ENCODE measurements at regions not wholly inside any gene's neighbourhood (a gene's known extent, or its start where the extent isn't known, plus 50 kb on each side); places are given as distances from the start of the nearest gene placed in this dataset.

DNA sequence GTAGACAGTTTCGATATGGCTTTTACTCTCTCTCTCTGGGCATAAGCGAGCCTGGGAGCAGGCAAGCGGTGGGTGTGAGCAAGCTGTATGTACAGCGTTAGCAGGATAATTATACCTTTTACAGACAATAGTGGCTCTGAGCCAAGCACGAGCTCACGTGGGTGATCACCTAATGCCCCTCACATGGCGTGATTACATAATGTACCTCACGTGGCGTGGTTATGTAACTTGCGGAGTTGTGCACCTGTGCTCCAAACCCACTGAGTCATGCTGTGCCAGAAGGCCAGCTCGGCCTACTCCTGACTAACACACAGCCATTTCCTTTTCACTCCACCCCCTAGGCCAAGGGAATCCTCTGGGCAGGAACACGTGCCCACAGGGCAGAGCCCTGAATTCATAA is 797.2 kb downstream of the EFNA5 start:
- H3K36me3 ChIP-seq = no peaks in the 10 kb centered on the region
- peak in 1 of 2 donors; percentile 21 for DNase-seq
- peaks cover 0 to 5% (median 0%) of the 10 kb centered on the region in 4 donors for H3K9me3 ChIP-seq
- no peak overlapping the region for H3K27ac ChIP-seq
- intact Hi-C loops (cut with DNase I; ENCODE audit: low total_unique reads) = no loop called here
- 70 to 84% (median 80%) methylated on average over 11 to 12 of the region's 12 CpGs for WGBS, 5 donors
- no peaks in the 10 kb centered on the region for H3K27me3 ChIP-seq
- TF ChIP-seq EP300 (IDR thresholded peaks at IDR 0.05) (no peak), POLR2A (IDR thresholded peaks at IDR 0.05) (no peak), POLR2AphosphoS5 (IDR thresholded peaks at IDR 0.05) (no peak)
- TF ChIP-seq, protein P1, sequence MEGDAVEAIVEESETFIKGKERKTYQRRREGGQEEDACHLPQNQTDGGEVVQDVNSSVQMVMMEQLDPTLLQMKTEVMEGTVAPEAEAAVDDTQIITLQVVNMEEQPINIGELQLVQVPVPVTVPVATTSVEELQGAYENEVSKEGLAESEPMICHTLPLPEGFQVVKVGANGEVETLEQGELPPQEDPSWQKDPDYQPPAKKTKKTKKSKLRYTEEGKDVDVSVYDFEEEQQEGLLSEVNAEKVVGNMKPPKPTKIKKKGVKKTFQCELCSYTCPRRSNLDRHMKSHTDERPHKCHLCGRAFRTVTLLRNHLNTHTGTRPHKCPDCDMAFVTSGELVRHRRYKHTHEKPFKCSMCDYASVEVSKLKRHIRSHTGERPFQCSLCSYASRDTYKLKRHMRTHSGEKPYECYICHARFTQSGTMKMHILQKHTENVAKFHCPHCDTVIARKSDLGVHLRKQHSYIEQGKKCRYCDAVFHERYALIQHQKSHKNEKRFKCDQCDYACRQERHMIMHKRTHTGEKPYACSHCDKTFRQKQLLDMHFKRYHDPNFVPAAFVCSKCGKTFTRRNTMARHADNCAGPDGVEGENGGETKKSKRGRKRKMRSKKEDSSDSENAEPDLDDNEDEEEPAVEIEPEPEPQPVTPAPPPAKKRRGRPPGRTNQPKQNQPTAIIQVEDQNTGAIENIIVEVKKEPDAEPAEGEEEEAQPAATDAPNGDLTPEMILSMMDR (IDR thresholded peaks at IDR 0.05) = no peak
- no peaks in the 10 kb centered on the region for H3K4me1 ChIP-seq
- no peak overlapping the region for H3K4me3 ChIP-seq

- 74 to 89% (median 85%) methylated on average over 5 of the region's 5 CpGs for WGBS, 5 donors
- Histone ChIP-seq H3K4me1 (peaks cover 0 to 13% (median 0%) of the 10 kb centered on the region in 4 donors), H3K27ac (no peak overlapping the region), H3K27me3 (no peaks in the 10 kb centered on the region), H3K4me3 (no peak overlapping the region), H3K9me3 (no peaks in the 10 kb centered on the region), H3K36me3 (no peaks in the 10 kb centered on the region)
- DNase-seq = no peak
- intact Hi-C loops (cut with DNase I; ENCODE audit: low total_unique reads) = no loop called here
- TF ChIP-seq POLR2A (IDR thresholded peaks at IDR 0.05) (no peak), EP300 (IDR thresholded peaks at IDR 0.05) (no peak), POLR2AphosphoS5 (IDR thresholded peaks at IDR 0.05) (no peak)
- TF ChIP-seq, protein P1 (IDR thresholded peaks at IDR 0.05) = no peak
These were observed 805.5 kb downstream of the EFNA5 start for GRCh38 chr5:106865279-106865678.

DNA sequence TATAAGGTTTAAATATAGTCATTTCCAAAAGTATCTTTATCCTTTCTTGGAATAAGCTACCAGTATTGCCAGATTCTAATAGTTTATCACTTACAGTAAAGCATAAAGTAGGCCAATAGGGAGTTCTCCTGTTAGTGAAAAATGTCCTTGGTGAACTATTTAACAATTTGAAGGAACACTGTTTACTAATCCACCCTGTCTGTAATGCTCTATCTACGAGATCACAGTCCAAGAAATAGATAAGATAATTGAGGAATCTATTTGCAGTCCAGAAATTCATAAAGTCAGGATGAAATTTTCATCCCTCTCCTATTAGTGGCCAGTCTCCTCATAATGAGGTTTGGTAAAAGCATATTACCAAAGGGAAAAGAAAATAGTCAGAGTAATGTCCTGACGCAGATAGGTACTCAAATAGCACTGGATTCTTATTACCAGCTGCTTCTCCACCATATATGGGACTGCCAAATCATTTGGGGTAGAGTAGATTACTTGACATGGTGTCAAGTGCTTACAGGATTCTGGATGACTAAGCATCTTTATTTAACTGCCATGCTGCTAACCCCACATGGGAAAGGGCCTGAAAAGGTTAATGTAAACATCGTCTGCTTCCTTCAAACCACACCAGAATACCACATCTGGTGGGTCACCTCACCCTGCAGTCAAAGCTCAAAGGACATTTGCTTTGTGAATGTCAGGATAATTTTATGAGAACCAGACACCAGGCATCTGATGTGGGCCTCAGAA is 808.1 kb downstream of the EFNA5 start:
- no peak for DNase-seq
- Histone ChIP-seq H3K4me3 (no peak overlapping the region), H3K27ac (no peak overlapping the region), H3K9me3 (no peaks in the 10 kb centered on the region), H3K27me3 (no peaks in the 10 kb centered on the region), H3K4me1 (peaks cover 0 to 13% (median 0%) of the 10 kb centered on the region in 4 donors), H3K36me3 (no peaks in the 10 kb centered on the region)
- TF ChIP-seq, protein P1 (IDR thresholded peaks at IDR 0.05) = no peak
- TF ChIP-seq EP300 (IDR thresholded peaks at IDR 0.05) = no peak
- TF ChIP-seq POLR2AphosphoS5 (IDR thresholded peaks at IDR 0.05) = no peak
- no peak for TF ChIP-seq POLR2A (IDR thresholded peaks at IDR 0.05)
- intact Hi-C loops (cut with DNase I; ENCODE audit: low total_unique reads) = no loop called here
- WGBS, 5 donors = 43 to 54% (median 46%) methylated on average over 3 of the region's 3 CpGs

GRCh38 chr5:106860398-106861044 is 810.2 kb downstream of the EFNA5 start:
- no peaks in the 10 kb centered on the region for H3K9me3 ChIP-seq
- no peak for DNase-seq
- TF ChIP-seq EP300 (IDR thresholded peaks at IDR 0.05) (no peak), POLR2AphosphoS5 (IDR thresholded peaks at IDR 0.05) (no peak), POLR2A (IDR thresholded peaks at IDR 0.05) (no peak)
- TF ChIP-seq, protein P1 (IDR thresholded peaks at IDR 0.05) = no peak
- H3K27ac ChIP-seq = no peak overlapping the region
- no peaks in the 10 kb centered on the region for H3K27me3 ChIP-seq
- H3K4me3 ChIP-seq = no peak overlapping the region
- no peaks in the 10 kb centered on the region for H3K36me3 ChIP-seq
- intact Hi-C loops (cut with DNase I; ENCODE audit: low total_unique reads) = no loop called here
- H3K4me1 ChIP-seq = peaks cover 0 to 13% (median 0%) of the 10 kb centered on the region in 4 donors
- 28 to 90% (median 60%) methylated on average over 3 of the region's 3 CpGs for WGBS, 5 donors

Data from stomach (tissue), 8 donors.